LHCN-M2 (cell line): ENCODE measurements at regions not wholly inside any gene's neighbourhood (a gene's known extent, or its start where the extent isn't known, plus 50 kb on each side); places are given as distances from the start of the nearest gene placed in this dataset.
"Not testable (repeated sequence)": the region's sequence is repeated elsewhere in the genome, so short reads cannot be mapped to it uniquely, and the experiment has no call there.

Source experiments
- DNase-seq: peaks from one replicate; pipeline ENCODE4 v3.0.0-alpha.2; 2012; ENCODE audit warnings: low read depth

DNA sequence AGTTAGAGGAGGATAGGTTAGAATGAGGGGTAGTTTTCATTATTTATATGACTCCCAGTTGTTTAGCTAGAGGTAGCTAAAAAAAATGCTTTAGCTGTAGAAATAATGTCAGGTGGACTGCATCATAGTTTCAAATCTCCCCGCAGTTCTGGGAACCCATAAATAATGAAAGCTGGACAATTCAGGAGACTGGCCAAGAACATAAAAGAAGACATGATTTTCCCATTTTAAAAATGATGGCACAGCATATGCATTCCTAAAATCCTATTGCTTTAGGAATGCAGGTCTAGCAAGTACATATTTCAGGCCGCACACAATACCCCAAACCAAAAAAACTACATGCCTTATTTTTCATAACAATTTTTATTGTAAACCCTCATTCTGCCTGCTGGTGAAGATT lies 143.3 kb downstream of the CTH start:
- DNase-seq: no peak

- no peak for DNase-seq
These were observed 145.5 kb downstream of the CTH start for GRCh38 chr1:70556541-70556940.

DNA sequence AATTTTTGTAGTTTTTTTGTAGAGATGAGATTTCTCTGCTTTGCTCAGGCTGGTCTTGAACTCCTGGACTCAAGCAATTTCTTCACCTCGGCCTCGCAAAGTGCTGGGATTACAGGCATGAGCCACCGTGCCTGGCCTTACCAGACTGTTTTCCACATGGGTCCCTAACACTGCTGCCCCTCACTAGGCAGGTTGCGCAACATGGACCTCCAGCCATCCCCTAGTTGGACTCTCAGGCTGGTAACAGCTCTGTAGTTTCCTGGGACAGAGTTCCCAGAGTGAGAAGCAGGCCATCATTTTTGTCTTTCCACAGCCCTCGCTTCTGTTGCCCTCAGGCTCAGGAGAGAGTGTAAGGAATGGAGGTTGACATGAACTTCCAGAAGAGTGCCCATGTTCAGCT lies 156.1 kb downstream of the CTH start:
- DNase-seq: no peak

- no peak for DNase-seq
These were observed 160.1 kb downstream of the CTH start for GRCh38 chr1:70571191-70571590.

DNA sequence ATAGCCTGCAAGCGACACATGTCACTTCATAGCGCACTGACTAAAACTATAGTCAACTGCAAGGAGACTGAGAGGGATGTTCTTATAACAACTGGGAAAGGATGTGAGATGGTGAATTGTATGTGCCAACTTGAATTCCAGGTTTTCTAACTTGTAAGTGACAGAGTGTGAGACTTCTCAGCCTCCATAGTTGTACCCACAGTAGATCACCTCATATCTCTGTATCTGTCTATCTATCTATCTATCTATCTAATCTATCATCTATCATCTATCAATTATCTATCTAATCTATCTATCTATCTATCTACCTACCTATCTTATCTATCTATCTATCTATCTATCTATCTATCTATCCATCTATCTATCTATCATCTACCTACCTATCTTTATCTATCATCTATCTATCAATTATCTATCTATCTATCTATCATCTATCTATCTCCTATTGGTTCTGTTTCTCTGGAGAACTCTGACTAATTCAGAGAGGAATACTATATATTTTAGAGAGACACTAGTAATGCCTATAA lies 162.3 kb downstream of the CTH start:
- DNase-seq: no peak

- DNase-seq: no peak
These were observed 170.6 kb downstream of the CTH start for GRCh38 chr1:70581661-70582060.

DNA sequence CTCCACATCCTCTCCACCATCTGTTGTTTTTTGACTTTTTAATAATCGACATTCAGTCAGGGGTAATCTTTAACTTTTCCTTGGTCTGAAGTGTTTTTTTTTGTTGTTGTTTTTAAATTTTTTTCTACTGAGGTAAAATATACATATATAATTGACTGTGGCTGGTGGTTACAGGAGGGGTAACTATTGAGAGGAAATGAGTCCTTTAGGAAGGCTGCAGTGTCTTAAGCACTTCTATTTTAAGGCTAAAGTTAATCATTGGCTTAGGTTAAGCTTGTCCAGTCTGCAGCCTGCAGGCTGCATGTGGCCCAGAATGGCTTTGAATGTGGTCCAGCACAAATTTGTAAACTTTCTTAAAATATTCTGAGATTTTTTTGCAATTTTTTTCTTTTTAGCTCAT lies 172.5 kb downstream of the CTH start:
- no peak for DNase-seq

- DNase-seq: no peak
These were observed 175.0 kb downstream of the CTH start for GRCh38 chr1:70586046-70586445.

DNA sequence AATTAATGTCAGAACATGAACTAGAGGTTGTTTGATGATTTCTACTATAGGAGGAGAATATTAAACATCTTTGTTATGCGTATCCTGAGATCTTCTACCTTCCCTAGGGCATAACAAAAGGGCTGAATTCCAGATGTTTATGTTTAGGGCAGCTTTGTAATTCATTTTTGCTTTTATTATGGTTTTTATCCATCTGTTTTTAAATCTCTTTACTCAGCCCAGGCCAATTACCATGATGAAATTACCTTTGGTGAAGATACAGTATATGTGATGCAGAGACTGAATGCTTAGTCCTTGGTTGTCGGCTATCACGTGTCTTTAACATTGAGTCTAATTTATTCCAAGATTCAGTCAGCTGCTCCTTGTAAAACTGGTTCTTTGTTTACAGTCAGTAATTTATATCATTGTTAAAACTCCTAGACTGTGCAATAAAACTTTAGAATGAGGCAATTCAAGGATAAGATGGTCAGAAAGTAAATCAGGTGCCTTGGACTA lies 176.9 kb downstream of the CTH start:
- DNase-seq: no peak

DNA sequence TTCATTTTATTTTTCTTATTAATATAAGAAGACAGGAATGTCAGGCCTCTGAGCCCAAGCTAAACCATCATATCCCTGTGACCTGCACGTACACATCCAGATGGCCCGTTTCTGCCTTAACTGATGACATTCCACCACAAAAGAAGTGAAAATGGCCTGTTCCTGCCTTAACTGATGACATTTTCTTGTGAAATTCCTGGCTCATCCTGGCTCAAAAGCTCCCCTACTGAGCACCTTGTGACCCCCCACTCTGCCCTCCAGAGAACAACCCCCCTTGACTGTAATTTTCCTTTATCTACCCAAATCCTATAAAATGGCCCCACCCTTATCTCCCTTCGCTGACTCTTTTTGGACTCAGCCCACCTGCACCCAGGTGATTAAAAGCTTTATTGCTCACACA lies 182.5 kb downstream of the CTH start:
- not testable (repeated sequence) for DNase-seq

GRCh38 chr1:70608815-70609214 lies 197.7 kb downstream of the CTH start:
- no peak for DNase-seq

DNA sequence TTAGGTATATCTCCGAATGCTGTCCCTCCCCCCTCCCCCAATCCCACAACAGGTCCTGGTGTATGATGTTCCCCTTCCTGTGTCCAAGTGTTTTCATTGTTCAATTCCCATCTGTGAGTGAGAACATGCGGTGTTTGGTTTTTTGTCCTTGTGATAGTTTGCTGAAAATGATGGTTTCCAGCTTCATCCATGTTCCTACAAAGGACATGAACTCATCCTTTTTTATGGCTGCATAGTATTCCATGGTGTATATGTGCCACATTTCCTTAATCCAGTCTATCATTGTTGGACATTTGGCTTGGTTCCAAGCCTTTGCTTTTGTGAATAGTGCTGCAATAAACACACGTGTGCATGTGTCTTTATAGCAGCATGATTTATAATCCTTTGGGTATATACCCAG lies 199.1 kb downstream of the CTH start:
- not testable (repeated sequence) for DNase-seq

DNA sequence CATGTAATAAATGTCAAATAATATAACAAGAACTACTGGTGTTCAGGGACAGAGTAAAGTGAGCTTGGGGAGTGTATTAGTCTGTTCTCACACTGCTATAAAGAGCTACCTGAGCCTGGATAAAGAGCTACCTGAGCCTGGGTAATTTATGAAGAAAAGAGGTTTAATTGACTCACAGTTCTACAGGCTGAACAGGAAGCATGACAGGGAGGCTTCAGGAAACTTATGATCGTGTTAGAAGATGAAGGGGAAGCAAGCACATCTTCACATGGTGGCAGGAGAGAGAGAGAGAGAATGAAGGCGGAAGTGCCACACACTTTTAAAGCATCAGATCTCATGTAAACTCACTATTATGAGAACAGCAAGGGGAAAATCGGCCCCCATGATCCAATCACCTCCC lies 205.9 kb downstream of the CTH start:
- no peak for DNase-seq

DNA sequence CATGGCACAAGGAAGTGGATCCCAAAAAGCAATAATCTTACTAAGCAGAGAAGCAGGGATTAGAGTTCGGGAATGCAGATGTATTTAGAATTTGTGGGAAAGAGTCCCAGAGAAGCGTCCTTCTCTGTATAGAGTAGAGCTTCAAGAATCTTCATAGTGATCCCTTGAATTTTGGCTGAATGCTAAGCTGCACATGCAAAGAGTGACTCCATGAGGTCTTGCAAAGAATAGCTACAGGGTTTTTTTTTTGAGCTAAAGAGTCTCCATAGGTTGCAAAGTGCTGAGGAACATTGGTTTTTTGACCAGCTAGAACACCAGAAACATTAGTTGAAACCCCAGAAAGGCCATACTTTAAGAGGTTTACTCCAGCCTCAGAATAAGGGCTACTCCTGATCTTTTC lies 206.7 kb downstream of the CTH start:
- no peak for DNase-seq

- DNase-seq: no peak
These were observed 216.8 kb downstream of the CTH start for GRCh38 chr1:70627910-70628309.

DNA sequence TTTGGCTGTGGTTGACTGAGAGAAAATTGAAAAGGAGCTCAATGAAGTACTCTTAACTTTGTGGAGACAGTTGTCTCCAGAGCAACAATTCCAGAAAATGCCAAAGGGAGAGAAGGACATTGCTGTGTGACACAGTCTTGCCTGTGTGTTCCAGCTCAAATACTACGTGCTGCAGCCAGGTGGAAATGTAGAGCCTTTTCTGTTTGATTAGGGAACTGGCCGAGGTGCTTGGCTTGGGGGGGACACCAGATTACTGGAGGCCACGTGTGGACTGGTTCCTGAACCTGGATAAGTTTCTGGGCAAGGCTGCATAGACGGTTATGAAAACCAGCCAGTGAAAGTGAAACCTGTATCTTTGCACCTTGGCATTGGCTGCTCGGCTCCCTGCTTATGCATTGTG lies 217.9 kb downstream of the CTH start:
- no peak for DNase-seq

DNA sequence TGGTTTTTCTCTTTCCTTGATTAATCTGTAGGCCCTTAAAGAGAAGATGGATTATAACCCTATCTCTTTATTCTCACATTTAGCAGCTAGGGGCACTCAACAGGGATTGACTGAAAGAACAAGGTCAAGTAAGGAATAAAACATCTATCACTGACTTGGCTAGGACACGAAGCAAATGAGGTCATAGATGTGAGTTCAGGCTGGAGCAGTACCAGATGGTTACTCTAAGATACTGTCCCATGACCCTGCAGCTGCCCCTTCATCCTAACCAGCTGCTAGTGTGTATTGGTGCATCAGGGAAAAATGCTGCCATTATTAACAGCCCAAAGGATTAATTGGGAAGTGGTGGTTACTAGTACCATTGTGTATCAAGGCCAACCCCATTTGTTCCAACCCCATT lies 221.9 kb downstream of the CTH start:
- no peak for DNase-seq

DNA sequence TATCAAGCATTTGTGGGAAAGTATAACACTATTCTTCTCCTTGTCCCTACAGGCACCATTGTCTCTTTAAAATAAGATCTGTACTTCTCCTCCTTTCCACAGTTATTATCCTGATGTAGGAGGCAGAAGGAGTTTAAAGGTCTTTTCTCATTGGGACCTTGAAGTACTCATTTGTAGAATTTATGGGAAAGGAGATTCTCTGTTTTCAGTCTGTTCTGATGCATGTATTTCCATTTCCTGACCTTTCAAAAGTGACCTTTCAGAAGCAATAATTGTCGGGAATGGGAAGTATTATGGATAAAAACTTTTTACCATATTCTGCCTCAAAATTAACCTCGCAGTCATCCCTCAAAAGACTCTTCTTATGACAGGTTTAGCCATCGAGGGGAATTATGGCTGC lies 224.8 kb downstream of the CTH start:
- DNase-seq: no peak

DNA sequence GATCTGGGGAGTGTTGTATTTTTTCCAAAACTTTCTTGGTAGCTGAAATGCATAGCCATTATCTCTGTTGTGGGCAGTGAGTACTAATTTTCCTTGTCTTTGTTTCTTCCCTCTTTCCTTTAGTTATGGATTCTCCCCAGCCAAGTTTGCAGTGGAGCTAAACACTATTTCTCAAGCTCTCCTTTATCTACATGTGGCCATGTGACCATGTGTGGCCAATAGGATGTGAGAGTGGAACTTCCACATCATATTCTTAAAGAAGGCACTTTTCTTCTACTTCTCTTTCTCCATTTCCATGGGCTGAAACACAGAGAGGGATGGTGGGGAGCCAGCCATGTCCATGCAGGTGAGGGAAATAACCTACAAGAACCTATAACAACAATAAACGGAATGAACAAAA lies 230.8 kb downstream of the CTH start:
- no peak for DNase-seq

DNA sequence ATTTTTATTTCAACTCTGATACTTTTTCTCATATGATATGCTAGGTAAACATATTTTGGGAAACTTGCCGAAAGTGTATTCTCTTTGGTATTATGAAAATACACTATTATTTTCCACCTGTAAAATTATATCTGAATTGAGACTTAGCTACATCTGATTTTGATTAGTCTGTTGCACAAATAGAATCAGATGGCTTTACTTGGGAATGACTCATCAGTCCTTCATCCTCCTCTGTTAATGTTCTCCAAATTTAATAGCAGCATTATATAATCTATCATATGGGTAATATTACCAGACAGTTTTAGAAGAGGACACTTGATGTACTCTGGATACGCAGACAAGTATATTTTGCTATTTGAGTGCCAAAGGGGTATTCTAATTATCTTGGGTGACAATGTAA lies 245.3 kb downstream of the CTH start:
- no peak for DNase-seq

GRCh38 chr1:70659891-70660290 lies 248.8 kb downstream of the CTH start:
- DNase-seq: no peak

DNA sequence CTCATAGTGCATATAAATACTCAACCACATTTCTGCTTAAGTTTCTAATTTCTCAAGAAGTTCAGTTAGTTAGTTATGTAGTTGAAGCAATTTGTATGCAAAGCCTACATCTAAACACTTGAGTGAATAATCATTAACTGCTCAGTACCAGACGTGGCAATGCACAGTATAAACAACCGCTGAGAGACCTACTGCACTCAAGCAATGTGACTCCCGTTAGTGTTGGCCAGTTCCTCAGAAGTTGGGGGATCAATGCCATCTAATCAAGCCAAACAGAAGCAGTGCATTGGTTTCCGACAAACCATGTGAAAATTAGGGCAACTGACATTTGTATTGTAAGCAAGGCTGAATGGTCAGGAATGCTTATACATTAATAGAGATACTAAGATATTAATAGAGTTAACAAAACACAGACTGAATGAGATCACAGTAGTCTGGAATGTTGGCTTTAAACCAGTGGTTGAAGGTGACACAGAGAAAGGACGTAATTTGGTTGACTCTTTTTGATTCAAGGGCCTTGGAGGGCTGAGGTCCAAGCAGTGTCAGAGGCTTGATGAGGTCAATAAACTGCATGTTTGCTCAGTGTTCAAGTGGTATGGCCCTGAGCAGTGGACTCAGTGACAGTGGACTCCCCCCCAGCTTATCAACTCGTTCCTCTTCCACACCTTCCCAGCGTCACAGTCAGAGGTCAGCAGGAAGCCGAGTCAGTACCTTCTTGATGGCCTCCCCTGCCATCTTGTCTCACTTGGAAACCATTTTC lies 255.5 kb downstream of the CTH start:
- no peak for DNase-seq

DNA sequence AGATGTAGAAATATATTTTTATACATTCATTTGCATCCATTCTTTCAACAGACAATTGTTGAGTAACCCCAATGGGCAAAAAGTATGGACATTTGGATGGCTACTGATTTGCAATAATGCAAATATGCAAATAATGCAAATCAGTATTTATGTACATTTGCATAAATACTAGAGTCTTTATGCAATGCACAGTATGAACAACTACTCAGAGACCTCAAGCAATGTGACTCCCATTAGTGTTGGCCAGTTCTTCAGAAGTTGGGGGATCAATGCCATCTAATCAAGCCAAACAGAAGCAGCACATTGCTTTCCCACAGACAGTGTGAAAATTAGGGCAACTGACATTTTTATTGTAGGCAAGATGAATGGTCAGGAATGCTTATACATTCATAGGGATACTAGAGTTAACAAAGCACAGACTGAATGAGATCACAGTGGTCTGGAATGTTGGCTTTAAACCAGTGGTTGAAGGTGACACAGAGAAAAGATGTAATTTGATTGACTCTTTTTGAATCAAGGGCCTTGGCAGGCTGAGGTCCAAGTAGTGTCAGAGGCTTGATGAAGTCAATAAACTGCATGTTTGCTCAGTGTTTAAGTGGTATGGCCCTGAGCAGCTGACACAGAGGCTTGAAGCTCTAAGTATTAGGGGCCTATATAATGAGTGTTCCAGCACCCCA lies 256.6 kb downstream of the CTH start:
- no peak for DNase-seq
